ENCODE measurements at regions not wholly inside any gene's neighbourhood (a gene's known extent, or its start where the extent isn't known, plus 50 kb on each side); places are given as distances from the start of the nearest gene placed in this dataset.

- Histone ChIP-seq H2BK120ac (ENCODE audit: insufficient read depth, low read length, poor library complexity) (no peak overlapping the region), H3K18ac (ENCODE audit: low read length) (no peak overlapping the region), H3K79me2 (ENCODE audit: control insufficient read depth, insufficient read depth, low read length, poor library complexity) (no peaks in the 10 kb centered on the region), H3K9ac (ENCODE audit: low read length) (no peak overlapping the region), H3K14ac (ENCODE audit: low read length) (no peak overlapping the region), H3K9me3 (ENCODE audit: insufficient read depth, low read depth, low read length) (no peaks in the 10 kb centered on the region), H2AK5ac (ENCODE audit: low read length) (no peak overlapping the region), H2AFZ (ENCODE audit: insufficient read depth, low read length, poor library complexity) (no peak overlapping the region), H3K4me1 (ENCODE audit: control insufficient read depth in 1 of 2, insufficient read depth in 2 of 2, low read length in 2 of 2) (no peaks in the 10 kb centered on the region), H4K91ac (ENCODE audit: low read depth, low read length) (no peak overlapping the region), H3K79me1 (ENCODE audit: low read length) (no peaks in the 10 kb centered on the region), H4K12ac (ENCODE audit: low read depth, low read length) (no peak overlapping the region), H2BK5ac (ENCODE audit: low read depth, low read length, poor library complexity) (no peak overlapping the region), H3K27me3 (ENCODE audit: insufficient read depth, low read length) (no peaks in the 10 kb centered on the region), H3K4ac (ENCODE audit: low read depth, low read length) (no peak overlapping the region), H3K23ac (ENCODE audit: low read length) (no peak overlapping the region), H3K36me3 (ENCODE audit: control insufficient read depth in 1 of 2, insufficient read depth in 2 of 2, low read length in 2 of 2) (no peaks in the 10 kb centered on the region), H3K4me2 (ENCODE audit: low read length) (no peak overlapping the region), H4K8ac (ENCODE audit: low read depth, low read length) (no peak overlapping the region), H3K4me3 (ENCODE audit: low read depth, low read length) (no peak overlapping the region), H3K27ac (ENCODE audit: low read depth, low read length) (no peak overlapping the region), H2BK12ac (ENCODE audit: low read length) (no peak overlapping the region)
- WGBS (ENCODE audit: extremely low coverage, insufficient coverage, insufficient read length) = no CpG with 5 or more reads among the region's 4 CpGs
- DNase-seq = no peak
Measured at GRCh38 chr21:19557488-19557887, 1153.9 kb upstream of the TMPRSS15 start.

GRCh38 chr21:19565587-19565986, 1162.0 kb upstream of the TMPRSS15 start:
- Histone ChIP-seq H2BK120ac (ENCODE audit: insufficient read depth, low read length, poor library complexity) (no peak overlapping the region), H4K8ac (ENCODE audit: low read depth, low read length) (no peak overlapping the region), H3K23ac (ENCODE audit: low read length) (no peak overlapping the region), H3K27ac (ENCODE audit: low read depth, low read length) (no peak overlapping the region), H3K9me3 (ENCODE audit: insufficient read depth, low read depth, low read length) (no peaks in the 10 kb centered on the region), H2AFZ (ENCODE audit: insufficient read depth, low read length, poor library complexity) (no peak overlapping the region), H3K14ac (ENCODE audit: low read length) (no peak overlapping the region), H2BK5ac (ENCODE audit: low read depth, low read length, poor library complexity) (no peak overlapping the region), H3K4me3 (ENCODE audit: low read depth, low read length) (no peak overlapping the region), H3K79me2 (ENCODE audit: control insufficient read depth, insufficient read depth, low read length, poor library complexity) (no peaks in the 10 kb centered on the region), H3K4me2 (ENCODE audit: low read length) (no peak overlapping the region), H3K27me3 (ENCODE audit: insufficient read depth, low read length) (no peaks in the 10 kb centered on the region), H2BK12ac (ENCODE audit: low read length) (no peak overlapping the region), H4K12ac (ENCODE audit: low read depth, low read length) (no peak overlapping the region), H4K91ac (ENCODE audit: low read depth, low read length) (no peak overlapping the region), H3K36me3 (ENCODE audit: control insufficient read depth in 1 of 2, insufficient read depth in 2 of 2, low read length in 2 of 2) (no peaks in the 10 kb centered on the region), H3K18ac (ENCODE audit: low read length) (no peak overlapping the region), H3K4ac (ENCODE audit: low read depth, low read length) (no peak overlapping the region), H3K9ac (ENCODE audit: low read length) (no peak overlapping the region), H2AK5ac (ENCODE audit: low read length) (no peak overlapping the region), H3K4me1 (ENCODE audit: control insufficient read depth in 1 of 2, insufficient read depth in 2 of 2, low read length in 2 of 2) (no peaks in the 10 kb centered on the region), H3K79me1 (ENCODE audit: low read length) (no peaks in the 10 kb centered on the region)
- no peak for DNase-seq
- no CpG with 5 or more reads among the region's 3 CpGs for WGBS (ENCODE audit: extremely low coverage, insufficient coverage, insufficient read length)

GRCh38 chr21:19566975-19567374, 1163.4 kb upstream of the TMPRSS15 start:
- Histone ChIP-seq H2BK5ac (ENCODE audit: low read depth, low read length, poor library complexity) (no peak overlapping the region), H3K4me3 (ENCODE audit: low read depth, low read length) (no peak overlapping the region), H3K27me3 (ENCODE audit: insufficient read depth, low read length) (no peaks in the 10 kb centered on the region), H3K9me3 (ENCODE audit: insufficient read depth, low read depth, low read length) (no peaks in the 10 kb centered on the region), H3K4ac (ENCODE audit: low read depth, low read length) (no peak overlapping the region), H3K79me2 (ENCODE audit: control insufficient read depth, insufficient read depth, low read length, poor library complexity) (no peaks in the 10 kb centered on the region), H4K91ac (ENCODE audit: low read depth, low read length) (no peak overlapping the region), H3K4me2 (ENCODE audit: low read length) (no peak overlapping the region), H3K23ac (ENCODE audit: low read length) (no peak overlapping the region), H3K9ac (ENCODE audit: low read length) (no peak overlapping the region), H3K18ac (ENCODE audit: low read length) (no peak overlapping the region), H3K36me3 (ENCODE audit: control insufficient read depth in 1 of 2, insufficient read depth in 2 of 2, low read length in 2 of 2) (no peaks in the 10 kb centered on the region), H2BK120ac (ENCODE audit: insufficient read depth, low read length, poor library complexity) (no peak overlapping the region), H3K27ac (ENCODE audit: low read depth, low read length) (no peak overlapping the region), H3K79me1 (ENCODE audit: low read length) (no peaks in the 10 kb centered on the region), H4K8ac (ENCODE audit: low read depth, low read length) (no peak overlapping the region), H2AFZ (ENCODE audit: insufficient read depth, low read length, poor library complexity) (no peak overlapping the region), H2AK5ac (ENCODE audit: low read length) (no peak overlapping the region), H4K12ac (ENCODE audit: low read depth, low read length) (no peak overlapping the region), H3K14ac (ENCODE audit: low read length) (no peak overlapping the region), H2BK12ac (ENCODE audit: low read length) (no peak overlapping the region), H3K4me1 (ENCODE audit: control insufficient read depth in 1 of 2, insufficient read depth in 2 of 2, low read length in 2 of 2) (no peaks in the 10 kb centered on the region)
- DNase-seq = no peak

GRCh38 chr21:19577381-19577780, 1173.8 kb upstream of the TMPRSS15 start:
- Histone ChIP-seq H3K14ac (ENCODE audit: low read length) (no peak overlapping the region), H3K36me3 (ENCODE audit: control insufficient read depth in 1 of 2, insufficient read depth in 2 of 2, low read length in 2 of 2) (no peaks in the 10 kb centered on the region), H3K4ac (ENCODE audit: low read depth, low read length) (no peak overlapping the region), H3K79me2 (ENCODE audit: control insufficient read depth, insufficient read depth, low read length, poor library complexity) (no peaks in the 10 kb centered on the region), H3K4me3 (ENCODE audit: low read depth, low read length) (no peak overlapping the region), H4K91ac (ENCODE audit: low read depth, low read length) (no peak overlapping the region), H3K9me3 (ENCODE audit: insufficient read depth, low read depth, low read length) (no peaks in the 10 kb centered on the region), H3K9ac (ENCODE audit: low read length) (no peak overlapping the region), H3K4me1 (ENCODE audit: control insufficient read depth in 1 of 2, insufficient read depth in 2 of 2, low read length in 2 of 2) (no peaks in the 10 kb centered on the region), H4K8ac (ENCODE audit: low read depth, low read length) (no peak overlapping the region), H3K79me1 (ENCODE audit: low read length) (no peaks in the 10 kb centered on the region), H2AFZ (ENCODE audit: insufficient read depth, low read length, poor library complexity) (no peak overlapping the region), H3K4me2 (ENCODE audit: low read length) (no peak overlapping the region), H2BK120ac (ENCODE audit: insufficient read depth, low read length, poor library complexity) (no peak overlapping the region), H3K18ac (ENCODE audit: low read length) (no peak overlapping the region), H3K27ac (ENCODE audit: low read depth, low read length) (no peak overlapping the region), H3K27me3 (ENCODE audit: insufficient read depth, low read length) (no peaks in the 10 kb centered on the region), H2BK5ac (ENCODE audit: low read depth, low read length, poor library complexity) (no peak overlapping the region), H3K23ac (ENCODE audit: low read length) (no peak overlapping the region), H4K12ac (ENCODE audit: low read depth, low read length) (no peak overlapping the region), H2AK5ac (ENCODE audit: low read length) (no peak overlapping the region), H2BK12ac (ENCODE audit: low read length) (no peak overlapping the region)
- DNase-seq = no peak
- WGBS (ENCODE audit: extremely low coverage, insufficient coverage, insufficient read length) = no CpG with 5 or more reads among the region's 3 CpGs

GRCh38 chr21:19590044-19590443, 1186.5 kb upstream of the TMPRSS15 start:
- Histone ChIP-seq H3K4me3 (ENCODE audit: low read depth, low read length) (no peak overlapping the region), H3K79me1 (ENCODE audit: low read length) (no peaks in the 10 kb centered on the region), H2BK5ac (ENCODE audit: low read depth, low read length, poor library complexity) (no peak overlapping the region), H4K12ac (ENCODE audit: low read depth, low read length) (no peak overlapping the region), H3K27ac (ENCODE audit: low read depth, low read length) (no peak overlapping the region), H2BK12ac (ENCODE audit: low read length) (no peak overlapping the region), H3K9ac (ENCODE audit: low read length) (no peak overlapping the region), H3K4me2 (ENCODE audit: low read length) (no peak overlapping the region), H3K27me3 (ENCODE audit: insufficient read depth, low read length) (no peaks in the 10 kb centered on the region), H2BK120ac (ENCODE audit: insufficient read depth, low read length, poor library complexity) (no peak overlapping the region), H3K36me3 (ENCODE audit: control insufficient read depth in 1 of 2, insufficient read depth in 2 of 2, low read length in 2 of 2) (no peaks in the 10 kb centered on the region), H3K23ac (ENCODE audit: low read length) (no peak overlapping the region), H3K18ac (ENCODE audit: low read length) (no peak overlapping the region), H4K91ac (ENCODE audit: low read depth, low read length) (no peak overlapping the region), H2AFZ (ENCODE audit: insufficient read depth, low read length, poor library complexity) (no peak overlapping the region), H3K14ac (ENCODE audit: low read length) (no peak overlapping the region), H3K4me1 (ENCODE audit: control insufficient read depth in 1 of 2, insufficient read depth in 2 of 2, low read length in 2 of 2) (no peaks in the 10 kb centered on the region), H3K9me3 (ENCODE audit: insufficient read depth, low read depth, low read length) (no peaks in the 10 kb centered on the region), H3K79me2 (ENCODE audit: control insufficient read depth, insufficient read depth, low read length, poor library complexity) (no peaks in the 10 kb centered on the region), H2AK5ac (ENCODE audit: low read length) (no peak overlapping the region), H3K4ac (ENCODE audit: low read depth, low read length) (no peak overlapping the region), H4K8ac (ENCODE audit: low read depth, low read length) (no peak overlapping the region)
- DNase-seq = no peak
